GM23338 (cell line): ENCODE measurements at regions not wholly inside any gene's neighbourhood (a gene's known extent, or its start where the extent isn't known, plus 50 kb on each side); places are given as distances from the start of the nearest gene placed in this dataset.

Source experiments
- ATAC-seq: fragments of 200-7000 bp; cut with Tn5 transposase; 3 replicates; pipeline ENCODE4 v1.9.1; 2020
- DNase-seq: peaks from one replicate; pipeline ENCODE4 v3.0.0-alpha.2; 2015; ENCODE audit warnings: low spot score
- H2AFZ ChIP-seq: fragments of 200-600 bp; sonication (generic); 2 replicates; pipeline ENCODE4 v1.8.0; 2016; ENCODE audit warnings: antibody characterized with exemption, mild to moderate bottlenecking, moderate library complexity
- H3F3A ChIP-seq: fragments of 200-600 bp; sonication (generic); replicated peaks from 2 replicates; pipeline ENCODE4 v1.8.0; 2017; ENCODE audit warnings: antibody characterized with exemption, mixed run types, low read depth
- H3K27ac ChIP-seq: fragments of 200-600 bp; sonication (generic); 2 replicates; pipeline ENCODE4 v1.6.1; 2016; ENCODE audit warnings: low read depth
- H3K27me3 ChIP-seq: fragments of 200-600 bp; sonication (generic); 2 replicates; pipeline ENCODE4 v1.8.0; 2016; ENCODE audit warnings: mild to moderate bottlenecking, mixed run types, moderate library complexity; ENCODE audit not compliant: insufficient read depth
- H3K36me3 ChIP-seq: fragments of 200-600 bp; sonication (generic); 2 replicates; pipeline ENCODE4 v1.8.0; 2016; ENCODE audit warnings: mild to moderate bottlenecking; ENCODE audit not compliant: insufficient read depth
- H3K4me1 ChIP-seq: fragments of 200-600 bp; sonication (generic); 2 replicates; pipeline ENCODE4 v1.8.0; 2016; ENCODE audit warnings: mild to moderate bottlenecking, moderate library complexity; ENCODE audit not compliant: insufficient read depth
- H3K4me2 ChIP-seq: fragments of 200-600 bp; sonication (generic); 2 replicates; pipeline ENCODE4 v1.7.1; 2017; ENCODE audit warnings: mixed run types
- H3K4me3 ChIP-seq: fragments of 200-600 bp; sonication (generic); 2 replicates; pipeline ENCODE4 v1.6.1; 2016; ENCODE audit warnings: mixed run types
- H3K79me2 ChIP-seq: fragments of 200-600 bp; sonication (generic); replicated peaks from 2 replicates; pipeline ENCODE4 v1.8.0; 2017; ENCODE audit warnings: mild to moderate bottlenecking; ENCODE audit not compliant: insufficient read depth
- H3K9me2 ChIP-seq: fragments of 200-600 bp; sonication (generic); 2 replicates; pipeline ENCODE4 v1.8.0; 2017; ENCODE audit not compliant: insufficient read depth
- H4K20me1 ChIP-seq: fragments of 200-600 bp; sonication (generic); replicated peaks from 2 replicates; pipeline ENCODE4 v1.8.0; 2017; ENCODE audit warnings: mild to moderate bottlenecking; ENCODE audit not compliant: insufficient read depth
- H3K27ac Mint-ChIP-seq: 2 replicates; pipeline ENCODE4 v1.8.0; 2020; ENCODE audit warnings: inconsistent platforms, mild to moderate bottlenecking, moderate library complexity, mixed read lengths
- H3K27me3 Mint-ChIP-seq: 3 replicates; pipeline ENCODE4 v1.8.0; 2022; ENCODE audit warnings: low read depth, mild to moderate bottlenecking, moderate library complexity, mixed read lengths, inconsistent platforms; ENCODE audit not compliant: insufficient read depth, poor library complexity
- H3K36me3 Mint-ChIP-seq: 3 replicates; pipeline ENCODE4 v1.8.0; 2021; ENCODE audit warnings: low read depth, mild to moderate bottlenecking, inconsistent platforms, moderate library complexity, mixed read lengths
- H3K4me1 Mint-ChIP-seq: 3 replicates; pipeline ENCODE4 v1.8.0; 2020; ENCODE audit warnings: mild to moderate bottlenecking, inconsistent platforms, mixed read lengths
- H3K4me3 Mint-ChIP-seq: 3 replicates; pipeline ENCODE4 v1.8.0; 2021; ENCODE audit warnings: moderate library complexity, mild to moderate bottlenecking, inconsistent platforms, mixed read lengths
- H3K9me3 Mint-ChIP-seq: 3 replicates; pipeline ENCODE4 v1.8.0; 2020; ENCODE audit warnings: moderate library complexity, mild to moderate bottlenecking, inconsistent platforms, mixed read lengths
- EZH2 ChIP-seq: fragments of 200-600 bp; sonication (generic); IDR thresholded peaks from one replicate; pipeline ENCODE4 v1.8.0; 2017; ENCODE audit warnings: antibody characterized with exemption, mild to moderate bottlenecking, low read depth; ENCODE audit not compliant: unreplicated experiment
- EZH2phosphoT487 ChIP-seq: fragments of 200-600 bp; sonication (generic); IDR thresholded peaks from one replicate; pipeline ENCODE4 v1.8.1; 2018; ENCODE audit warnings: antibody characterized with exemption; ENCODE audit not compliant: unreplicated experiment
- JUNB ChIP-seq: IDR thresholded peaks from one replicate; pipeline ENCODE4 v1.6.1; 2016; ENCODE audit warnings: antibody characterized with exemption; ENCODE audit not compliant: unreplicated experiment
- NANOG ChIP-seq: IDR thresholded peaks from 2 replicates; pipeline ENCODE4 v1.6.1; 2016; ENCODE audit warnings: antibody characterized with exemption, borderline replicate concordance
- POLR2AphosphoS5 ChIP-seq: IDR thresholded peaks from 2 replicates; pipeline ENCODE4 v1.6.1; 2016; ENCODE audit warnings: antibody characterized with exemption, low read depth
- ZNF331 ChIP-seq: fragments of 250-450 bp; sonication (Bioruptor Pico); IDR thresholded peaks from 2 replicates; pipeline ENCODE4 v1.5.0; 2020; ENCODE audit warnings: low read depth, mild to moderate bottlenecking, moderate library complexity
- TF ChIP-seq, protein P1 (sequence below): fragments of 250-450 bp; sonication (Bioruptor Pico); IDR thresholded peaks from 2 replicates; pipeline ENCODE4 v1.5.0; 2020; ENCODE audit warnings: mild to moderate bottlenecking, moderate library complexity
- TF ChIP-seq, protein P2 (sequence below), 2 experiments: fragments of 200-600 bp in 1 of 2; sonication (generic) in 1 of 2; conservative IDR thresholded peaks; 2 replicates each; pipeline versions ENCODE4 v1.5.1 to v1.6.1; 2016 to 2017; ENCODE audit warnings: antibody characterized with exemption in 2 of 2, low read depth in 2 of 2, mild to moderate bottlenecking in 2 of 2, moderate library complexity in 1 of 2

DNA sequence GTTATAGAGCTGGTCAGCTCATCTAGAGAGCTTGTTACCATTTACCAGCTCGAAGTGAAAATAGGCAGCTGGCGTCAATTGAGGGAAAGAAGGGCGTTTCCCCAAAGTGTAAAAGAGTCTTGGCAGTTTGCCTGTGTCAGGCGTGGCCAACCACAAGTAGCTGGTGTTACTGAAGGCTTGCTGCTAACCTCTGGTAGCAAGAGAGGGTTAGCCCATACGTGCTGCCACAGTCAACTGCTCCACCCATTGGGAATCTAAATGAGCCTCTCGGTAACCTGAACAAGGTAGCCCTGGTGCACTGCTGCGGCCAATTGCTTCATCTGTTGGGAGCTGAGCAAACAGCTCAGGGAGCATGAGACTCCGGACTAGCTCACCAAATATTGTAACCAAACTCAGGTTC, 314.9 kb upstream of the SLITRK5 start (continued):
- TF ChIP-seq, protein P1, sequence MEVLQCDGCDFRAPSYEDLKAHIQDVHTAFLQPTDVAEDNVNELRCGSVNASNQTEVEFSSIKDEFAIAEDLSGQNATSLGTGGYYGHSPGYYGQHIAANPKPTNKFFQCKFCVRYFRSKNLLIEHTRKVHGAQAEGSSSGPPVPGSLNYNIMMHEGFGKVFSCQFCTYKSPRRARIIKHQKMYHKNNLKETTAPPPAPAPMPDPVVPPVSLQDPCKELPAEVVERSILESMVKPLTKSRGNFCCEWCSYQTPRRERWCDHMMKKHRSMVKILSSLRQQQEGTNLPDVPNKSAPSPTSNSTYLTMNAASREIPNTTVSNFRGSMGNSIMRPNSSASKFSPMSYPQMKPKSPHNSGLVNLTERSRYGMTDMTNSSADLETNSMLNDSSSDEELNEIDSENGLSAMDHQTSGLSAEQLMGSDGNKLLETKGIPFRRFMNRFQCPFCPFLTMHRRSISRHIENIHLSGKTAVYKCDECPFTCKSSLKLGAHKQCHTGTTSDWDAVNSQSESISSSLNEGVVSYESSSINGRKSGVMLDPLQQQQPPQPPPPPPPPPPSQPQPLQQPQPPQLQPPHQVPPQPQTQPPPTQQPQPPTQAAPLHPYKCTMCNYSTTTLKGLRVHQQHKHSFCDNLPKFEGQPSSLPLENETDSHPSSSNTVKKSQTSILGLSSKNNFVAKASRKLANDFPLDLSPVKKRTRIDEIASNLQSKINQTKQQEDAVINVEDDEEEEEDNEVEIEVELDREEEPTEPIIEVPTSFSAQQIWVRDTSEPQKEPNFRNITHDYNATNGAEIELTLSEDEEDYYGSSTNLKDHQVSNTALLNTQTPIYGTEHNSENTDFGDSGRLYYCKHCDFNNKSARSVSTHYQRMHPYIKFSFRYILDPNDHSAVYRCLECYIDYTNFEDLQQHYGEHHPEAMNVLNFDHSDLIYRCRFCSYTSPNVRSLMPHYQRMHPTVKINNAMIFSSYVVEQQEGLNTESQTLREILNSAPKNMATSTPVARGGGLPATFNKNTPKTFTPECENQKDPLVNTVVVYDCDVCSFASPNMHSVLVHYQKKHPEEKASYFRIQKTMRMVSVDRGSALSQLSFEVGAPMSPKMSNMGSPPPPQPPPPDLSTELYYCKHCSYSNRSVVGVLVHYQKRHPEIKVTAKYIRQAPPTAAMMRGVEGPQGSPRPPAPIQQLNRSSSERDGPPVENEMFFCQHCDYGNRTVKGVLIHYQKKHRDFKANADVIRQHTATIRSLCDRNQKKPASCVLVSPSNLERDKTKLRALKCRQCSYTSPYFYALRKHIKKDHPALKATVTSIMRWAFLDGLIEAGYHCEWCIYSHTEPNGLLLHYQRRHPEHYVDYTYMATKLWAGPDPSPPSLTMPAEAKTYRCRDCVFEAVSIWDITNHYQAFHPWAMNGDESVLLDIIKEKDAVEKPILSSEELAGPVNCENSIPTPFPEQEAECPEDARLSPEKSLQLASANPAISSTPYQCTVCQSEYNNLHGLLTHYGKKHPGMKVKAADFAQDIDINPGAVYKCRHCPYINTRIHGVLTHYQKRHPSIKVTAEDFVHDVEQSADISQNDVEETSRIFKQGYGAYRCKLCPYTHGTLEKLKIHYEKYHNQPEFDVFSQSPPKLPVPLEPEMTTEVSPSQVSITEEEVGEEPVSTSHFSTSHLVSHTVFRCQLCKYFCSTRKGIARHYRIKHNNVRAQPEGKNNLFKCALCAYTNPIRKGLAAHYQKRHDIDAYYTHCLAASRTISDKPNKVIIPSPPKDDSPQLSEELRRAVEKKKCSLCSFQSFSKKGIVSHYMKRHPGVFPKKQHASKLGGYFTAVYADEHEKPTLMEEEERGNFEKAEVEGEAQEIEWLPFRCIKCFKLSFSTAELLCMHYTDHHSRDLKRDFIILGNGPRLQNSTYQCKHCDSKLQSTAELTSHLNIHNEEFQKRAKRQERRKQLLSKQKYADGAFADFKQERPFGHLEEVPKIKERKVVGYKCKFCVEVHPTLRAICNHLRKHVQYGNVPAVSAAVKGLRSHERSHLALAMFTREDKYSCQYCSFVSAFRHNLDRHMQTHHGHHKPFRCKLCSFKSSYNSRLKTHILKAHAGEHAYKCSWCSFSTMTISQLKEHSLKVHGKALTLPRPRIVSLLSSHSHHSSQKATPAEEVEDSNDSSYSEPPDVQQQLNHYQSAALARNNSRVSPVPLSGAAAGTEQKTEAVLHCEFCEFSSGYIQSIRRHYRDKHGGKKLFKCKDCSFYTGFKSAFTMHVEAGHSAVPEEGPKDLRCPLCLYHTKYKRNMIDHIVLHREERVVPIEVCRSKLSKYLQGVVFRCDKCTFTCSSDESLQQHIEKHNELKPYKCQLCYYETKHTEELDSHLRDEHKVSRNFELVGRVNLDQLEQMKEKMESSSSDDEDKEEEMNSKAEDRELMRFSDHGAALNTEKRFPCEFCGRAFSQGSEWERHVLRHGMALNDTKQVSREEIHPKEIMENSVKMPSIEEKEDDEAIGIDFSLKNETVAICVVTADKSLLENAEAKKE (CRISPR knock-in tag) = no peak
- TF ChIP-seq, protein P2, sequence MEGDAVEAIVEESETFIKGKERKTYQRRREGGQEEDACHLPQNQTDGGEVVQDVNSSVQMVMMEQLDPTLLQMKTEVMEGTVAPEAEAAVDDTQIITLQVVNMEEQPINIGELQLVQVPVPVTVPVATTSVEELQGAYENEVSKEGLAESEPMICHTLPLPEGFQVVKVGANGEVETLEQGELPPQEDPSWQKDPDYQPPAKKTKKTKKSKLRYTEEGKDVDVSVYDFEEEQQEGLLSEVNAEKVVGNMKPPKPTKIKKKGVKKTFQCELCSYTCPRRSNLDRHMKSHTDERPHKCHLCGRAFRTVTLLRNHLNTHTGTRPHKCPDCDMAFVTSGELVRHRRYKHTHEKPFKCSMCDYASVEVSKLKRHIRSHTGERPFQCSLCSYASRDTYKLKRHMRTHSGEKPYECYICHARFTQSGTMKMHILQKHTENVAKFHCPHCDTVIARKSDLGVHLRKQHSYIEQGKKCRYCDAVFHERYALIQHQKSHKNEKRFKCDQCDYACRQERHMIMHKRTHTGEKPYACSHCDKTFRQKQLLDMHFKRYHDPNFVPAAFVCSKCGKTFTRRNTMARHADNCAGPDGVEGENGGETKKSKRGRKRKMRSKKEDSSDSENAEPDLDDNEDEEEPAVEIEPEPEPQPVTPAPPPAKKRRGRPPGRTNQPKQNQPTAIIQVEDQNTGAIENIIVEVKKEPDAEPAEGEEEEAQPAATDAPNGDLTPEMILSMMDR (conservative IDR thresholded peaks at IDR 0.05; ENCODE audit: low read depth in 2 of 2) = no peak
- TF ChIP-seq POLR2AphosphoS5 = no peak

DNA sequence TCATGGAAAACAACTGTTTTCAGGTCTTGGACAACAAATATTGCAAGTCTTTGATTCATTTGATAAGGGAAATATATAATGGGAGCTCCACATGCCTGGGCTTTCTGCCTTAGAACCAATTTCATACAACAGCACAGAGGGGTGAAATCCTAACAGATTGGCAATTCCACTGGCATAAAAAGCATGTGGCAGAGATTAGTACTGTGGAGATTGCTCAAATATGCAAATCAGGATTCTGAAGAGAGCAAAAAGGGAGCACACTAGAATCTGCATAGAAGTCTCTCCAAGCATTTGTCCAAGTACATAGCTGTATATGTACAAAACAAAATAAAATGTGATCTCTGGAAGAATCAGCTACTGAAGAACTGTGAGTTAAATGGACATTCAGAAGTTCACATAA, 312.9 kb upstream of the SLITRK5 start:
- H3K36me3 Mint-ChIP-seq = peaks cover 9% of the 10 kb centered on the region; the same call in 1 of the 3 replicates
- H3K4me1 Mint-ChIP-seq = peaks cover 6% of the 10 kb centered on the region
- Histone ChIP-seq H4K20me1 (no peaks in the 10 kb centered on the region), H3F3A (no peaks in the 10 kb centered on the region), H3K4me2 (no peak overlapping the region), H3K27ac (no peak overlapping the region), H2AFZ (no peak overlapping the region), H3K27me3 (no peaks in the 10 kb centered on the region), H3K4me3 (no peak overlapping the region), H3K79me2 (no peaks in the 10 kb centered on the region), H3K9me2 (peaks cover 3% of the 10 kb centered on the region; the same call in 1 of the 2 replicates), H3K4me1 (no peaks in the 10 kb centered on the region; the same call in 1 of the 2 replicates), H3K36me3 (no peaks in the 10 kb centered on the region)
- H3K27ac Mint-ChIP-seq = no peak overlapping the region
- ATAC-seq (no peak), DNase-seq (no peak)
- peaks cover 1% of the 10 kb centered on the region for H3K27me3 Mint-ChIP-seq
- H3K9me3 Mint-ChIP-seq = peaks cover 12% of the 10 kb centered on the region; the same call in 2 of the 3 replicates
- H3K4me3 Mint-ChIP-seq = no peak overlapping the region
- TF ChIP-seq, protein P1 (CRISPR knock-in tag) = no peak
- TF ChIP-seq NANOG = no peak
- no peak for TF ChIP-seq EZH2
- TF ChIP-seq JUNB = no peak
- TF ChIP-seq ZNF331 (CRISPR knock-in tag) = no peak
- TF ChIP-seq EZH2phosphoT487 = no peak
